ENCODE measurements at regions not wholly inside any gene's neighbourhood (a gene's known extent, or its start where the extent isn't known, plus 50 kb on each side); places are given as distances from the start of the nearest gene placed in this dataset.

DNA sequence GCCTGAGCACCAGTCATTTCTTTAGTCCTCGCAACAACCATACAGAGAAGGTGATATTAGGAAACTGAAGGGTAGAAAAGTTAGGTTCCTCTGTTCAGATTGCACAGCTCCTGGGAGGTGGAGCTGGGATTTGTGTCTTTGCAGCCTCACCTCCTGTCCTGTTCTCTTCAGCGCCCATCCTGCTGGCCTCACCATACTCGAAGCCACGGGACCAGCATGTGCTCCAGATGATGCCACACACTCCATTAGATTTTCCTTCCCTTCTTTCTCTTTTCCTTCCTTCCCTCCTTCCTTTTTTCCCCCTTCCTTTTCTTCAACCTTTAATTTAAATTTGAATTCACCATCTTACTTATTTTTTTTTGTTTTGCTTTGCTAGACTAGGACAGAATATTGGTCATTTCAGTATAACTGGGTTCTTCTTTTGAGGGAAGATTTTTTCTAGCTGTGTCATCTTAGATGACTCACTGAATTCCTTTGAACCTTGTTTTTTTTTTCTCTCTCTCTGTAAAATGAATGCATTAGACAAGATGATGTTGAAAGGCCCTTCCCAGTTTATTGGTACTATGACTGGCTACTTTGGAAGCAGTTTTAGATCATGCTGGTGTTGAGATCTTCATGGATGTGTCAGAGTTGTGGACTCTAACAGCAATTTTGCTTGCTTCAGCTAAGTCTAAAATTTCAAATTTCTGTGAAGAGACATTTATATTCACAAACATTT, 662.5 kb upstream of the TENM4 start:
- dilution Hi-C loops (cut with MboI; ENCODE audit: extremely low pct_ligation_motif_present, low sequenced_read_pairs), result no loop called here
- Histone ChIP-seq H3K4me2 (ENCODE audit: insufficient read depth, low read length) (no peak overlapping the region), H3K79me2 (ENCODE audit: control insufficient read depth, insufficient read depth, low read length) (no peaks in the 10 kb centered on the region), H2AFZ (ENCODE audit: low read depth, low read length) (no peak overlapping the region), H3K4me3 (replicated peaks in 1 of 3; ENCODE audit: insufficient read depth in 1 of 3, low read depth in 1 of 3, low read length in 3 of 3) (no peak overlapping the region), H3K9me1 (replicated peaks; ENCODE audit: control insufficient read depth, extremely low read depth, insufficient read depth, low read length) (no peaks in the 10 kb centered on the region), H3K9me3 (replicated peaks; ENCODE audit: control insufficient read depth, insufficient read depth, low read length) (no peaks in the 10 kb centered on the region), H3K27ac (ENCODE audit: insufficient read depth, low read depth, low read length) (no peak overlapping the region), H3K36me3 (ENCODE audit: control insufficient read depth in 2 of 2, extremely low read depth in 1 of 2, insufficient read depth in 2 of 2, low read length in 2 of 2) (no peaks in the 10 kb centered on the region), H3K27me3 (ENCODE audit: control insufficient read depth in 2 of 2, insufficient read depth in 2 of 2, low read length in 2 of 2) (no peaks in the 10 kb centered on the region), H3K4me1 (ENCODE audit: control insufficient read depth, extremely low read depth, insufficient read depth, low read length) (no peaks in the 10 kb centered on the region), H3K9ac (replicated peaks; ENCODE audit: extremely low read depth, insufficient read depth, low read length) (no peak overlapping the region), H4K20me1 (replicated peaks; ENCODE audit: control insufficient read depth, extremely low read depth, insufficient read depth, low read length) (no peaks in the 10 kb centered on the region)
- POLR2A ChIA-PET, result no interaction called here
- TF ChIP-seq POLR2A (IDR thresholded peaks at IDR 0.05; ENCODE audit: low read depth, low read length), result no peak
- no peak for TF ChIP-seq GATA2 (IDR thresholded peaks at IDR 0.05; ENCODE audit: insufficient read depth, insufficient read length, low read depth, low read length)
- TF ChIP-seq MAX (IDR thresholded peaks at IDR 0.05; ENCODE audit: insufficient read depth, insufficient read length), result no peak
- no peak for TF ChIP-seq MYC (IDR thresholded peaks at IDR 0.05; ENCODE audit: low read depth, low read length)
- no peak for TF ChIP-seq FOS (IDR thresholded peaks at IDR 0.05; ENCODE audit: borderline replicate concordance, insufficient read depth, low read length)
- TF ChIP-seq JUN (IDR thresholded peaks at IDR 0.05; ENCODE audit: borderline replicate concordance, insufficient read depth, insufficient read length, low read depth), result no peak
- TF ChIP-seq, protein P1, sequence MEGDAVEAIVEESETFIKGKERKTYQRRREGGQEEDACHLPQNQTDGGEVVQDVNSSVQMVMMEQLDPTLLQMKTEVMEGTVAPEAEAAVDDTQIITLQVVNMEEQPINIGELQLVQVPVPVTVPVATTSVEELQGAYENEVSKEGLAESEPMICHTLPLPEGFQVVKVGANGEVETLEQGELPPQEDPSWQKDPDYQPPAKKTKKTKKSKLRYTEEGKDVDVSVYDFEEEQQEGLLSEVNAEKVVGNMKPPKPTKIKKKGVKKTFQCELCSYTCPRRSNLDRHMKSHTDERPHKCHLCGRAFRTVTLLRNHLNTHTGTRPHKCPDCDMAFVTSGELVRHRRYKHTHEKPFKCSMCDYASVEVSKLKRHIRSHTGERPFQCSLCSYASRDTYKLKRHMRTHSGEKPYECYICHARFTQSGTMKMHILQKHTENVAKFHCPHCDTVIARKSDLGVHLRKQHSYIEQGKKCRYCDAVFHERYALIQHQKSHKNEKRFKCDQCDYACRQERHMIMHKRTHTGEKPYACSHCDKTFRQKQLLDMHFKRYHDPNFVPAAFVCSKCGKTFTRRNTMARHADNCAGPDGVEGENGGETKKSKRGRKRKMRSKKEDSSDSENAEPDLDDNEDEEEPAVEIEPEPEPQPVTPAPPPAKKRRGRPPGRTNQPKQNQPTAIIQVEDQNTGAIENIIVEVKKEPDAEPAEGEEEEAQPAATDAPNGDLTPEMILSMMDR (IDR thresholded peaks at IDR 0.05; ENCODE audit: extremely low read depth in 1 of 2, insufficient read depth in 1 of 2, low read depth in 1 of 2, low read length in 2 of 2), result no peak
- TF ChIP-seq POLR2AphosphoS5 (IDR thresholded peaks at IDR 0.05; ENCODE audit: insufficient read depth, low read depth, low read length), result no peak
- TF ChIP-seq EZH2 (IDR thresholded peaks at IDR 0.05; ENCODE audit: borderline replicate concordance, low read depth, low read length, severe bottlenecking), result no peak
- BruUV-seq (replicated peaks), result no TSS peak
- DNase-seq (ENCODE audit: low read depth, low spot score), result no peak
- CTCF ChIA-PET, result no interaction called here
- intact Hi-C loops (cut with micrococcal nuclease), result no loop called here
- FAIRE-seq, result no peak
